Spinal cord (tissue), 9 donors: ENCODE measurements at regions not wholly inside any gene's neighbourhood (a gene's known extent, or its start where the extent isn't known, plus 50 kb on each side); places are given as distances from the start of the nearest gene placed in this dataset.
A peak's percentile ranks its signal among the peaks of the same experiment; 100 is the strongest.

Experiments used
- DNase-seq, 6 donors: peaks; one replicate each; pipeline versions ENCODE4 v3.0.0 to v3.0.0-alpha.2; 2013 to 2015; ENCODE audit warnings: low spot score in 6 of 6, low read depth in 4 of 6
- H3K27ac ChIP-seq: one replicate; pipeline ENCODE4 v1.5.1; 2013; ENCODE audit warnings: low read depth, low read length, control low read depth
- H3K27me3 ChIP-seq: one replicate; pipeline ENCODE4 v1.6.1; 2013; ENCODE audit warnings: low read length; ENCODE audit not compliant: control insufficient read depth, insufficient read depth
- H3K36me3 ChIP-seq: one replicate; pipeline ENCODE4 v1.6.1; 2013; ENCODE audit warnings: low read length; ENCODE audit not compliant: control insufficient read depth, insufficient read depth
- H3K4me1 ChIP-seq: one replicate; pipeline ENCODE4 v1.6.1; 2013; ENCODE audit warnings: low read length; ENCODE audit not compliant: control insufficient read depth, insufficient read depth
- H3K4me3 ChIP-seq: one replicate; pipeline ENCODE4 v1.5.1; 2013; ENCODE audit warnings: low read depth, low read length, control low read depth
- H3K9me3 ChIP-seq: one replicate; pipeline ENCODE4 v1.6.1; 2013; ENCODE audit warnings: low read length; ENCODE audit not compliant: control insufficient read depth, insufficient read depth
- WGBS: methylation state at CpG from one replicate; pipeline ENCODE4 v1.1.5; 2013; ENCODE audit warnings: missing lambda C conversion rate; ENCODE audit not compliant: insufficient coverage; 5-methylcytosine and 5-hydroxymethylcytosine counted together
- donor health status: healthy.

- no CpG with 5 or more reads among the region's 3 CpGs for WGBS
- DNase-seq, result no peak
- Histone ChIP-seq H3K9me3 (no peaks in the 10 kb centered on the region), H3K27me3 (no peaks in the 10 kb centered on the region), H3K36me3 (no peaks in the 10 kb centered on the region), H3K4me3 (no peak overlapping the region), H3K27ac (no peak overlapping the region), H3K4me1 (no peaks in the 10 kb centered on the region)
Measured at GRCh38 chr18:1466035-1466434, 561.4 kb downstream of the ADCYAP1 start.

- no peak overlapping the region for H3K27ac ChIP-seq
- no peak overlapping the region for H3K4me3 ChIP-seq
- DNase-seq, result peak in 1 of 6 donors; percentile 38
- H3K4me1 ChIP-seq, result no peaks in the 10 kb centered on the region
- no peaks in the 10 kb centered on the region for H3K36me3 ChIP-seq
- no peaks in the 10 kb centered on the region for H3K27me3 ChIP-seq
- H3K9me3 ChIP-seq, result no peaks in the 10 kb centered on the region
- no CpG with 5 or more reads among the region's 5 CpGs for WGBS
Measured at GRCh38 chr18:1467461-1467964, 562.8 kb downstream of the ADCYAP1 start.

- Histone ChIP-seq H3K36me3 (no peaks in the 10 kb centered on the region), H3K9me3 (no peaks in the 10 kb centered on the region), H3K4me1 (no peaks in the 10 kb centered on the region), H3K27ac (no peak overlapping the region), H3K27me3 (no peaks in the 10 kb centered on the region), H3K4me3 (no peak overlapping the region)
- WGBS, result no CpG with 5 or more reads among the region's 2 CpGs
- no peak for DNase-seq
Measured at GRCh38 chr18:1468550-1468949, 563.9 kb downstream of the ADCYAP1 start.

GRCh38 chr18:1475867-1476266 is 571.2 kb downstream of the ADCYAP1 start:
- Histone ChIP-seq H3K4me3 (no peak overlapping the region), H3K4me1 (no peaks in the 10 kb centered on the region), H3K36me3 (no peaks in the 10 kb centered on the region), H3K27me3 (no peaks in the 10 kb centered on the region), H3K27ac (no peak overlapping the region), H3K9me3 (no peaks in the 10 kb centered on the region)
- 93% methylated on average over 4 of the region's 7 CpGs for WGBS
- DNase-seq, result no peak

- Histone ChIP-seq H3K36me3 (no peaks in the 10 kb centered on the region), H3K27ac (no peak overlapping the region), H3K27me3 (no peaks in the 10 kb centered on the region), H3K9me3 (no peaks in the 10 kb centered on the region), H3K4me1 (no peaks in the 10 kb centered on the region), H3K4me3 (no peak overlapping the region)
- WGBS, result no CpG with 5 or more reads among the region's 2 CpGs
- no peak for DNase-seq
Measured at GRCh38 chr18:1480309-1480708, 575.6 kb downstream of the ADCYAP1 start.

GRCh38 chr18:1481577-1481976 is 576.9 kb downstream of the ADCYAP1 start:
- H3K4me1 ChIP-seq, result no peaks in the 10 kb centered on the region
- no peak for DNase-seq
- no peaks in the 10 kb centered on the region for H3K27me3 ChIP-seq
- WGBS, result no CpG with 5 or more reads among the region's 1 CpG
- no peaks in the 10 kb centered on the region for H3K36me3 ChIP-seq
- no peaks in the 10 kb centered on the region for H3K9me3 ChIP-seq
- no peak overlapping the region for H3K4me3 ChIP-seq
- no peak overlapping the region for H3K27ac ChIP-seq

- no peaks in the 10 kb centered on the region for H3K4me1 ChIP-seq
- no peaks in the 10 kb centered on the region for H3K9me3 ChIP-seq
- H3K4me3 ChIP-seq, result no peak overlapping the region
- H3K27me3 ChIP-seq, result no peaks in the 10 kb centered on the region
- H3K27ac ChIP-seq, result no peak overlapping the region
- peak in 2 of 6 donors; percentile 21 to 42 for DNase-seq
- H3K36me3 ChIP-seq, result no peaks in the 10 kb centered on the region
Measured at GRCh38 chr18:1483385-1483784, 578.7 kb downstream of the ADCYAP1 start.

- Histone ChIP-seq H3K9me3 (no peaks in the 10 kb centered on the region), H3K27ac (no peak overlapping the region), H3K4me1 (no peaks in the 10 kb centered on the region), H3K4me3 (no peak overlapping the region), H3K36me3 (no peaks in the 10 kb centered on the region), H3K27me3 (no peaks in the 10 kb centered on the region)
- WGBS, result 86% methylated on average over 1 of the region's 2 CpGs
- no peak for DNase-seq
Measured at GRCh38 chr18:1487457-1487856, 582.8 kb downstream of the ADCYAP1 start.

- WGBS, result 81% methylated on average over 4 of the region's 4 CpGs
- no peak for DNase-seq
- H3K36me3 ChIP-seq, result no peaks in the 10 kb centered on the region
- H3K4me1 ChIP-seq, result no peaks in the 10 kb centered on the region
- H3K27me3 ChIP-seq, result no peaks in the 10 kb centered on the region
- no peaks in the 10 kb centered on the region for H3K9me3 ChIP-seq
- no peak overlapping the region for H3K27ac ChIP-seq
- no peak overlapping the region for H3K4me3 ChIP-seq
Measured at GRCh38 chr18:1488394-1488793, 583.7 kb downstream of the ADCYAP1 start.

GRCh38 chr18:1488957-1489356 is 584.3 kb downstream of the ADCYAP1 start:
- DNase-seq, result peak in 2 of 6 donors; percentile 10 to 41
- no CpG with 5 or more reads among the region's 1 CpG for WGBS
- no peak overlapping the region for H3K27ac ChIP-seq
- H3K4me3 ChIP-seq, result no peak overlapping the region
- H3K27me3 ChIP-seq, result no peaks in the 10 kb centered on the region
- no peaks in the 10 kb centered on the region for H3K36me3 ChIP-seq
- H3K4me1 ChIP-seq, result no peaks in the 10 kb centered on the region
- H3K9me3 ChIP-seq, result no peaks in the 10 kb centered on the region
